Mammary epithelial cell (primary cell): ENCODE measurements at regions not wholly inside any gene's neighbourhood (a gene's known extent, or its start where the extent isn't known, plus 50 kb on each side); places are given as distances from the start of the nearest gene placed in this dataset.

Source experiments
- CTCF ChIP-seq, 2 donors: IDR thresholded peaks in 1 of 2; conservative IDR thresholded peaks in 1 of 2; 2 replicates each; pipeline ENCODE4 v1.5.1; 2011 to 2012; ENCODE audit warnings: inconsistent platforms in 2 of 2, low read length in 2 of 2, mild to moderate bottlenecking in 2 of 2, control low read depth in 1 of 2, low read depth in 1 of 2; ENCODE audit not compliant: insufficient read depth in 1 of 2; ENCODE audit errors: extremely low read depth in 1 of 2
- EZH2 ChIP-seq: IDR thresholded peaks from 2 replicates; pipeline ENCODE4 v1.6.1; 2012; ENCODE audit warnings: low read length, inconsistent platforms, borderline replicate concordance

GRCh38 chr2:144082777-144083176, 437.1 kb downstream of the ZEB2 start:
- no peak for TF ChIP-seq CTCF (conservative IDR thresholded peaks at IDR 0.05 in 1 of 2, IDR thresholded peaks at IDR 0.05 in 1 of 2; ENCODE audit: extremely low read depth in 1 of 2, insufficient read depth in 1 of 2, low read depth in 1 of 2, low read length in 2 of 2)
- no peak for TF ChIP-seq EZH2
